DOHH2 (cell line): ENCODE measurements at regions not wholly inside any gene's neighbourhood (a gene's known extent, or its start where the extent isn't known, plus 50 kb on each side); places are given as distances from the start of the nearest gene placed in this dataset.

Experiments
- H3F3A ChIP-seq: fragments of 200-600 bp; sonication (generic), shearing (Covaris generic); 2 replicates; pipeline ENCODE4 v1.6.0; 2016; ENCODE audit warnings: antibody characterized with exemption, mild to moderate bottlenecking; ENCODE audit not compliant: control insufficient read depth, insufficient read depth
- H3K27ac ChIP-seq: fragments of 200-600 bp; sonication (generic); 2 replicates; pipeline ENCODE4 v1.5.1; 2014; ENCODE audit warnings: low read depth, mild to moderate bottlenecking, low read length, moderate library complexity
- H3K27me3 ChIP-seq: fragments of 200-600 bp; sonication (generic); 2 replicates; pipeline ENCODE4 v1.6.1; 2014; ENCODE audit warnings: mild to moderate bottlenecking, low read length, mixed read lengths; ENCODE audit not compliant: control insufficient read depth
- H3K36me3 ChIP-seq: fragments of 200-600 bp; sonication (generic); 2 replicates; pipeline ENCODE4 v1.6.1; 2014; ENCODE audit warnings: mild to moderate bottlenecking, low read length, moderate library complexity, mixed read lengths; ENCODE audit not compliant: control insufficient read depth
- H3K4me1 ChIP-seq: fragments of 200-600 bp; sonication (generic); 2 replicates; pipeline ENCODE4 v1.6.1; 2014; ENCODE audit warnings: mild to moderate bottlenecking, low read length, mixed read lengths; ENCODE audit not compliant: control insufficient read depth
- H3K4me2 ChIP-seq: fragments of 200-600 bp; sonication (generic); 2 replicates; pipeline ENCODE4 v1.6.0; 2014; ENCODE audit warnings: mild to moderate bottlenecking, low read length, moderate library complexity
- H3K4me3 ChIP-seq: fragments of 200-600 bp; sonication (generic); 2 replicates; pipeline ENCODE4 v1.5.1; 2014; ENCODE audit warnings: mild to moderate bottlenecking, low read length, mixed read lengths
- H3K79me2 ChIP-seq: fragments of 200-600 bp; sonication (generic); 2 replicates; pipeline ENCODE4 v1.6.1; 2014; ENCODE audit warnings: mild to moderate bottlenecking, low read length, mixed read lengths; ENCODE audit not compliant: control insufficient read depth
- H3K9me2 ChIP-seq: fragments of 200-600 bp; sonication (generic); replicated peaks from 2 replicates; pipeline ENCODE4 v1.6.1; 2014; ENCODE audit warnings: mild to moderate bottlenecking, low read length, mixed read lengths; ENCODE audit not compliant: control insufficient read depth
- H3K9me3 ChIP-seq: fragments of 200-600 bp; sonication (generic); 2 replicates; pipeline ENCODE4 v1.6.1; 2014; ENCODE audit warnings: antibody characterized with exemption, low read length, mixed read lengths; ENCODE audit not compliant: control insufficient read depth, insufficient read depth
- H4K20me1 ChIP-seq: fragments of 200-600 bp; sonication (generic); 2 replicates; pipeline ENCODE4 v1.6.0; 2014; ENCODE audit warnings: low read depth, mild to moderate bottlenecking, antibody characterized with exemption, low read length, moderate library complexity; ENCODE audit not compliant: control insufficient read depth, insufficient read depth
- CTCF ChIP-seq: fragments of 200-600 bp; sonication (generic); IDR thresholded peaks from one replicate; pipeline ENCODE4 v1.5.1; 2014; ENCODE audit warnings: antibody characterized with exemption, mild to moderate bottlenecking, low read depth, low read length; ENCODE audit not compliant: poor library complexity, severe bottlenecking
- EZH2phosphoT487 ChIP-seq: fragments of 200-600 bp; sonication (generic); IDR thresholded peaks from 2 replicates; pipeline ENCODE4 v1.6.1; 2017; ENCODE audit warnings: borderline replicate concordance, mild to moderate bottlenecking, antibody characterized with exemption, low read length, moderate library complexity, mixed read lengths

GRCh38 chr1:219703368-219703639, 90.4 kb upstream of the ZC3H11B start:
- TF ChIP-seq CTCF (no peak), EZH2phosphoT487 (no peak)
- Histone ChIP-seq H3K27me3 (no peaks in the 10 kb centered on the region), H3K4me1 (no peaks in the 10 kb centered on the region), H3K4me3 (no peak overlapping the region), H3K4me2 (no peak overlapping the region), H3F3A (no peaks in the 10 kb centered on the region), H4K20me1 (no peaks in the 10 kb centered on the region), H3K9me3 (no peaks in the 10 kb centered on the region), H3K27ac (no peak overlapping the region), H3K9me2 (no peaks in the 10 kb centered on the region), H3K79me2 (no peaks in the 10 kb centered on the region), H3K36me3 (no peaks in the 10 kb centered on the region)

GRCh38 chr1:219701476-219701875, 88.6 kb upstream of the ZC3H11B start:
- Histone ChIP-seq H3F3A (no peaks in the 10 kb centered on the region), H3K9me2 (no peaks in the 10 kb centered on the region), H3K4me2 (no peak overlapping the region), H3K4me3 (no peak overlapping the region), H3K36me3 (no peaks in the 10 kb centered on the region), H3K4me1 (no peaks in the 10 kb centered on the region), H3K27ac (no peak overlapping the region), H3K9me3 (no peaks in the 10 kb centered on the region), H4K20me1 (no peaks in the 10 kb centered on the region), H3K79me2 (no peaks in the 10 kb centered on the region), H3K27me3 (no peaks in the 10 kb centered on the region)
- no peak for TF ChIP-seq CTCF
- TF ChIP-seq EZH2phosphoT487, result no peak

GRCh38 chr1:219699870-219700269, 87.0 kb upstream of the ZC3H11B start:
- no peaks in the 10 kb centered on the region for H3K4me1 ChIP-seq
- no peaks in the 10 kb centered on the region for H3K9me2 ChIP-seq
- H3K9me3 ChIP-seq, result no peaks in the 10 kb centered on the region
- no peak overlapping the region for H3K4me3 ChIP-seq
- H3K27me3 ChIP-seq, result no peaks in the 10 kb centered on the region
- H3K27ac ChIP-seq, result no peak overlapping the region
- H3K36me3 ChIP-seq, result no peaks in the 10 kb centered on the region
- H3F3A ChIP-seq, result no peaks in the 10 kb centered on the region
- H3K4me2 ChIP-seq, result no peak overlapping the region
- no peaks in the 10 kb centered on the region for H4K20me1 ChIP-seq
- TF ChIP-seq EZH2phosphoT487, result no peak
- TF ChIP-seq CTCF, result no peak
- H3K79me2 ChIP-seq, result no peaks in the 10 kb centered on the region

DNA sequence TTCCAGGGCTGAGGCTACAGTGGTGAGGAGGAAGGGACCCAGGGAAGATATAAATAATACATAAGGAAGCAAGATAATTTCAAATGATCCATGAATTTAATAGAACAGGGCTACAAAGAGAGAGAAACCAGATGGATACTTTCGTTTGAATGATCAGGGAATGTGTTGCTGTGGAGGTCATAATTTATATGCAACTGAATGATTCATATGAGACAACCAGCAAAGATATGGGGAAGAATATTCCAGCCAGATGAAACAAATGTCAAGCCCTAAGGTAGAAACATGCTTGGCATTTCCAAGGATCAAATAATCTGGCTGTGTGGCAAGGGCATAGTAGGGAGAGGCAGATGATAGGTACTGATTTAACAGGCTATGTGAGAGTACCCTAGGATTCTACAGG, 84.8 kb upstream of the ZC3H11B start:
- TF ChIP-seq CTCF, result no peak
- no peak for TF ChIP-seq EZH2phosphoT487
- Histone ChIP-seq H3K79me2 (no peaks in the 10 kb centered on the region), H3K4me3 (no peak overlapping the region), H3K4me1 (no peaks in the 10 kb centered on the region), H3K9me3 (no peaks in the 10 kb centered on the region), H3K9me2 (no peaks in the 10 kb centered on the region), H3F3A (no peaks in the 10 kb centered on the region), H3K27ac (no peak overlapping the region), H4K20me1 (no peaks in the 10 kb centered on the region), H3K36me3 (no peaks in the 10 kb centered on the region), H3K4me2 (no peak overlapping the region), H3K27me3 (no peaks in the 10 kb centered on the region)
